H1 (cell line): ENCODE measurements at regions not wholly inside any gene's neighbourhood (a gene's known extent, or its start where the extent isn't known, plus 50 kb on each side); places are given as distances from the start of the nearest gene placed in this dataset.

Experiments
- CTCF ChIA-PET: fragments of 300-600 bp; sonication (Branson Sonifier 250); formaldehyde crosslinking; loops from one replicate; lab custom pipeline; 2021; ENCODE audit not compliant: partially characterized antibody; lab: Charles Lee
- POLR2A ChIA-PET: fragments of 300-600 bp; sonication (Branson Sonifier 250); formaldehyde crosslinking; loops from one replicate; lab custom pipeline; 2021; ENCODE audit warnings: inconsistent platforms; ENCODE audit not compliant: partially characterized antibody; lab: Charles Lee
- DNase-seq, 2 experiments: peaks; one replicate each; pipeline versions ENCODE4 v3.0.0 to v3.0.0-alpha.2; 2010 to 2022; ENCODE audit warnings: low spot score in 2 of 2, low read depth in 1 of 2, mixed read lengths in 1 of 2
- FAIRE-seq: peaks from 2 replicates; lab custom pipeline; 2011; peaks lifted over from hg19 to GRCh38; lab: Jason Lieb, UNC
- H2AFZ ChIP-seq: 2 replicates; pipeline ENCODE4 v1.8.1; 2012; ENCODE audit warnings: low read length, inconsistent platforms
- H2AK5ac ChIP-seq: 2 replicates; pipeline ENCODE4 v1.6.1; 2013; ENCODE audit warnings: low read depth, low read length
- H2BK120ac ChIP-seq: replicated peaks from 2 replicates; pipeline ENCODE3; 2013; ENCODE audit warnings: low read depth, low read length, inconsistent platforms
- H2BK12ac ChIP-seq: 2 replicates; pipeline ENCODE4 v1.6.1; 2013; ENCODE audit warnings: low read depth, low read length
- H2BK15ac ChIP-seq: 2 replicates; pipeline ENCODE4 v1.6.1; 2013; ENCODE audit warnings: low read length
- H2BK20ac ChIP-seq: 2 replicates; pipeline ENCODE4 v1.6.1; 2013; ENCODE audit warnings: low read length
- H2BK5ac ChIP-seq: 2 replicates; pipeline ENCODE4 v1.6.1; 2013; ENCODE audit warnings: low read depth, low read length
- H3K14ac ChIP-seq: 2 replicates; pipeline ENCODE4 v1.6.1; 2013; ENCODE audit warnings: inconsistent platforms; ENCODE audit not compliant: insufficient read length
- H3K18ac ChIP-seq: 2 replicates; pipeline ENCODE4 v1.6.1; 2013; ENCODE audit warnings: low read length; ENCODE audit errors: extremely low read depth
- H3K23ac ChIP-seq: 2 replicates; pipeline ENCODE4 v1.6.1; 2013; ENCODE audit warnings: inconsistent platforms; ENCODE audit not compliant: insufficient read length
- H3K23me2 ChIP-seq: 2 replicates; pipeline ENCODE4 v1.6.1; 2013; ENCODE audit warnings: low read depth, low read length
- H3K27ac ChIP-seq: 2 replicates; pipeline ENCODE4 v1.6.1; 2011; ENCODE audit warnings: low read depth, low read length, inconsistent platforms
- H3K27me3 ChIP-seq, 4 experiments: replicated peaks in 1 of 4; 1 replicate in 1 of 4; 2 replicates in 3 of 4; pipeline versions ENCODE4 v1.6.1 to v1.8.1; 2011 to 2013; ENCODE audit warnings: low read length in 3 of 4, mild to moderate bottlenecking in 3 of 4, inconsistent platforms in 2 of 4, mixed read lengths in 2 of 4, moderate library complexity in 1 of 4; ENCODE audit not compliant: control insufficient read depth in 3 of 4, insufficient read depth in 3 of 4; ENCODE audit errors: extremely low read depth in 1 of 4
- H3K36me3 ChIP-seq, 4 experiments: 2 replicates each; pipeline versions ENCODE4 v1.6.1 to v1.8.1; 2011 to 2013; ENCODE audit warnings: mild to moderate bottlenecking in 4 of 4, low read length in 3 of 4, moderate library complexity in 2 of 4, control low read depth in 1 of 4, inconsistent platforms in 1 of 4; ENCODE audit not compliant: insufficient read depth in 4 of 4, control insufficient read depth in 2 of 4
- H3K4ac ChIP-seq: replicated peaks from 2 replicates; pipeline ENCODE3; 2013; ENCODE audit warnings: low read length, low read depth, mixed read lengths, inconsistent platforms; ENCODE audit not compliant: insufficient read length
- H3K4me1 ChIP-seq, 4 experiments: replicated peaks in 1 of 4; 1 replicate in 1 of 4; 2 replicates in 3 of 4; pipeline versions ENCODE4 v1.6.1 to v1.8.1; 2011 to 2013; ENCODE audit warnings: low read length in 3 of 4, inconsistent platforms in 2 of 4, mixed read lengths in 1 of 4; ENCODE audit not compliant: insufficient read depth in 4 of 4, control insufficient read depth in 3 of 4
- H3K4me2 ChIP-seq, 2 experiments: 2 replicates each; pipeline versions ENCODE4 v1.6.1 to v1.8.1; 2011 to 2013; ENCODE audit warnings: low read depth in 2 of 2, low read length in 2 of 2, control low read depth in 1 of 2, inconsistent platforms in 1 of 2, mild to moderate bottlenecking in 1 of 2; ENCODE audit not compliant: insufficient read depth in 1 of 2
- H3K4me3 ChIP-seq, 4 experiments: fragments of 200-600, 300-600 bp in 1 of 4; sonication (generic), shearing (Covaris generic), sonication (Bioruptor Twin) in 1 of 4; 2 replicates each; pipeline versions ENCODE4 v1.5.1 to v1.8.1; 2011 to 2016; ENCODE audit warnings: low read length in 4 of 4, low read depth in 3 of 4, control low read depth in 2 of 4, inconsistent platforms in 2 of 4, mild to moderate bottlenecking in 2 of 4, mixed read lengths in 1 of 4, moderate library complexity in 1 of 4; ENCODE audit not compliant: insufficient read depth in 2 of 4; ENCODE audit errors: extremely low read depth in 1 of 4
- H3K56ac ChIP-seq: replicated peaks from 2 replicates; pipeline ENCODE3; 2013; ENCODE audit warnings: low read depth, mild to moderate bottlenecking, mixed read lengths, low read length, inconsistent platforms; ENCODE audit not compliant: insufficient read length
- H3K79me1 ChIP-seq: 2 replicates; pipeline ENCODE4 v1.6.1; 2013; ENCODE audit warnings: low read depth, low read length, control low read depth
- H3K79me2 ChIP-seq, 2 experiments: 2 replicates each; pipeline versions ENCODE4 v1.6.1 to v1.8.1; 2012 to 2013; ENCODE audit warnings: low read length in 2 of 2, mild to moderate bottlenecking in 2 of 2, inconsistent platforms in 1 of 2; ENCODE audit not compliant: insufficient read depth in 2 of 2, control insufficient read depth in 1 of 2
- H3K9ac ChIP-seq, 4 experiments: replicated peaks in 1 of 4; 1 replicate in 1 of 4; 2 replicates in 3 of 4; pipeline versions ENCODE4 v1.6.1 to v1.8.1; 2011 to 2013; ENCODE audit warnings: low read depth in 3 of 4, low read length in 3 of 4, control low read depth in 2 of 4, mild to moderate bottlenecking in 2 of 4, moderate library complexity in 2 of 4, inconsistent platforms in 1 of 4; ENCODE audit errors: extremely low read depth in 1 of 4
- H3K9me3 ChIP-seq, 2 experiments: 2 replicates each; pipeline versions ENCODE4 v1.6.1 to v1.8.1; 2012 to 2013; ENCODE audit warnings: mild to moderate bottlenecking in 2 of 2, moderate library complexity in 2 of 2, control low read depth in 1 of 2, inconsistent platforms in 1 of 2, low read depth in 1 of 2, low read length in 1 of 2, mixed read lengths in 1 of 2; ENCODE audit not compliant: insufficient read depth in 2 of 2
- H4K20me1 ChIP-seq, 2 experiments: replicated peaks in 1 of 2; 2 replicates each; pipeline versions ENCODE3 to v1.8.1; 2011 to 2013; ENCODE audit warnings: inconsistent platforms in 2 of 2, low read length in 2 of 2, mild to moderate bottlenecking in 1 of 2; ENCODE audit not compliant: insufficient read depth in 2 of 2, control insufficient read depth in 1 of 2
- H4K5ac ChIP-seq: 2 replicates; pipeline ENCODE4 v1.6.1; 2013; ENCODE audit warnings: low read length, low read depth, mixed read lengths, inconsistent platforms; ENCODE audit not compliant: insufficient read length
- H4K8ac ChIP-seq: 2 replicates; pipeline ENCODE4 v1.8.0; 2013; ENCODE audit warnings: mild to moderate bottlenecking, moderate library complexity, low read length, inconsistent platforms; ENCODE audit not compliant: insufficient read depth; ENCODE audit errors: extremely low read depth
- H4K91ac ChIP-seq: replicated peaks from 2 replicates; pipeline ENCODE3; 2013; ENCODE audit warnings: low read length, mixed read lengths, inconsistent platforms; ENCODE audit not compliant: insufficient read length
- CHD2 ChIP-seq: IDR thresholded peaks from 2 replicates; pipeline ENCODE4 v1.6.1; 2012; ENCODE audit warnings: low read length, improper control_type of control experiment
- E2F6 ChIP-seq: IDR thresholded peaks from 2 replicates; pipeline ENCODE4 v1.6.1; 2012; ENCODE audit warnings: inconsistent platforms
- EZH2 ChIP-seq: fragments of 200-600 bp; sonication (generic); IDR thresholded peaks from 2 replicates; pipeline ENCODE4 v1.7.1; 2012; ENCODE audit warnings: low read depth, mild to moderate bottlenecking, moderate library complexity, low read length, inconsistent platforms; ENCODE audit not compliant: severe bottlenecking
- GTF2F1 ChIP-seq: IDR thresholded peaks from 2 replicates; pipeline ENCODE4 v1.6.1; 2012; ENCODE audit warnings: low read depth, low read length, improper control_type of control experiment, borderline replicate concordance
- HDAC6 ChIP-seq: IDR thresholded peaks from one replicate; pipeline ENCODE4 v1.7.1; 2012; ENCODE audit warnings: low read depth, mild to moderate bottlenecking, inconsistent platforms, low read length, moderate library complexity
- JUN ChIP-seq: IDR thresholded peaks from 2 replicates; pipeline ENCODE4 v1.6.1; 2011; ENCODE audit warnings: low read depth, mild to moderate bottlenecking, improper control_type of control experiment, low read length
- RFX5 ChIP-seq: IDR thresholded peaks from 2 replicates; pipeline ENCODE4 v1.6.1; 2011; ENCODE audit warnings: low read depth, low read length, improper control_type of control experiment, borderline replicate concordance
- SIX5 ChIP-seq: IDR thresholded peaks from 2 replicates; pipeline ENCODE4 v1.6.1; 2011; ENCODE audit warnings: mild to moderate bottlenecking, low read depth, low read length
- SP4 ChIP-seq: IDR thresholded peaks from 2 replicates; pipeline ENCODE4 v1.6.1; 2012; ENCODE audit warnings: low read length, inconsistent platforms
- TAF1 ChIP-seq: IDR thresholded peaks from 2 replicates; pipeline ENCODE4 v1.6.1; 2011; ENCODE audit warnings: mild to moderate bottlenecking, low read depth, low read length
- ZNF274 ChIP-seq: IDR thresholded peaks from 2 replicates; pipeline ENCODE4 v1.7.0; 2012; ENCODE audit warnings: low read length, borderline replicate concordance; ENCODE audit errors: extremely low read depth

DNA sequence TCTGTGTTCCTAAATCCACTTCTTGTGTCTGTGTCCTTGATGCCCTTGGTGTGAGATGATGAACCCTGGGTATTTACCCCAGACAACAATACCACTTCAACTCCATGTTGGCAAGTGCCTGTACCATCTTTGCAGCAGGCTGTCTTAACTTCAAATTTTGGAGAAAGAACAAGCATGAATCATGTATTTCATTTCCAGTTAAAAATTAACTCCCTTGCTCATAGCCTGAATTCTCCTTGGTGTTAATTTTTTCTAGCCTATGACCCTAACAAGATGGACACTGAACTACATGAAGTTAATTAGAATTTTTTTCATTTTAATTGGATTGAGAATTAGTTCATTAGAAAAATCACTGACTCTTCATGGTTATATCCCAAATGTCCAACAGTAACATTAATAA, 267.8 kb upstream of the INTU start:
- H4K20me1 ChIP-seq: no peaks in the 10 kb centered on the region
- no peak overlapping the region for H2BK5ac ChIP-seq
- no peak overlapping the region for H4K91ac ChIP-seq
- TF ChIP-seq GTF2F1 (no peak), CHD2 (no peak), TAF1 (no peak), ZNF274 (no peak), SP4 (no peak), RFX5 (no peak), SIX5 (no peak), EZH2 (no peak), HDAC6 (no peak), E2F6 (no peak), JUN (no peak)
- no peaks in the 10 kb centered on the region for H3K79me1 ChIP-seq
- no peak overlapping the region for H3K18ac ChIP-seq
- no peaks in the 10 kb centered on the region for H3K9me3 ChIP-seq
- POLR2A ChIA-PET: no interaction called here
- peaks cover 0 to 3% (median 0%) of the 10 kb centered on the region in 4 experiments; a peak in 1 of 7 replicates for H3K4me1 ChIP-seq
- H3K23ac ChIP-seq: no peak overlapping the region
- no peaks in the 10 kb centered on the region for H3K36me3 ChIP-seq
- no peak for FAIRE-seq
- no peak overlapping the region for H3K4ac ChIP-seq
- H2BK12ac ChIP-seq: no peak overlapping the region
- H3K23me2 ChIP-seq: no peaks in the 10 kb centered on the region; the same call in 1 of the 2 replicates
- no peak overlapping the region for H3K56ac ChIP-seq
- H4K8ac ChIP-seq: no peak overlapping the region
- H2BK120ac ChIP-seq: no peak overlapping the region
- no peak overlapping the region for H3K4me2 ChIP-seq
- CTCF ChIA-PET: interaction anchor here (0.6 to 1.1 kb wide), 2 partner anchors 38 to 223 kb away, joined by 3 read pairs; no protein-coding TSS in a partner anchor
- H2BK15ac ChIP-seq: no peak overlapping the region
- no peak overlapping the region for H4K5ac ChIP-seq
- DNase-seq: no peak
- H3K14ac ChIP-seq: no peak overlapping the region
- no peaks in the 10 kb centered on the region for H3K79me2 ChIP-seq
- no peaks in the 10 kb centered on the region for H3K27me3 ChIP-seq
- H2BK20ac ChIP-seq: no peak overlapping the region
- H2AFZ ChIP-seq: 0 out of 2 replicates have a peak overlapping the region, but pooled peaks have one; percentile 24
- no peak overlapping the region for H2AK5ac ChIP-seq
- H3K27ac ChIP-seq: no peak overlapping the region
- no peak overlapping the region for H3K4me3 ChIP-seq
- H3K9ac ChIP-seq: no peak overlapping the region
